WERI-Rb-1 (cell line): ENCODE measurements at regions not wholly inside any gene's neighbourhood (a gene's known extent, or its start where the extent isn't known, plus 50 kb on each side); places are given as distances from the start of the nearest gene placed in this dataset.
"Not testable (repeated sequence)": the region's sequence is repeated elsewhere in the genome, so short reads cannot be mapped to it uniquely, and the experiment has no call there.

ENCODE experiments used
- DNase-seq: peaks from one replicate; pipeline ENCODE4 v3.0.0-alpha.2; 2020
- H3K27ac ChIP-seq: fragments of 250-450 bp; sonication (Bioruptor Pico); 2 replicates; pipeline ENCODE4 v1.5.1; 2020; ENCODE audit warnings: mild to moderate bottlenecking, moderate library complexity
- H3K27me3 ChIP-seq: fragments of 250-450 bp; sonication (Bioruptor Pico); 2 replicates; pipeline ENCODE4 v1.5.1; 2021; ENCODE audit warnings: mild to moderate bottlenecking, low read depth, moderate library complexity; ENCODE audit not compliant: insufficient read depth, severe bottlenecking
- H3K36me3 ChIP-seq: fragments of 250-450 bp; sonication (Bioruptor Pico); 2 replicates; pipeline ENCODE4 v1.5.1; 2020; ENCODE audit warnings: mild to moderate bottlenecking, moderate library complexity
- H3K4me3 ChIP-seq: 2 replicates; pipeline ENCODE4 v1.5.1; 2011; ENCODE audit warnings: low read depth, mild to moderate bottlenecking, control low read depth, low read length
- H3K9me3 ChIP-seq: fragments of 250-450 bp; sonication (Bioruptor Pico); 2 replicates; pipeline ENCODE4 v1.5.1; 2021; ENCODE audit warnings: mild to moderate bottlenecking, moderate library complexity; ENCODE audit not compliant: severe bottlenecking
- TF ChIP-seq, protein P1 (sequence below): IDR thresholded peaks from 2 replicates; pipeline ENCODE4 v1.5.1; 2011; ENCODE audit warnings: low read depth, mild to moderate bottlenecking, control low read depth, inconsistent platforms, low read length

DNA sequence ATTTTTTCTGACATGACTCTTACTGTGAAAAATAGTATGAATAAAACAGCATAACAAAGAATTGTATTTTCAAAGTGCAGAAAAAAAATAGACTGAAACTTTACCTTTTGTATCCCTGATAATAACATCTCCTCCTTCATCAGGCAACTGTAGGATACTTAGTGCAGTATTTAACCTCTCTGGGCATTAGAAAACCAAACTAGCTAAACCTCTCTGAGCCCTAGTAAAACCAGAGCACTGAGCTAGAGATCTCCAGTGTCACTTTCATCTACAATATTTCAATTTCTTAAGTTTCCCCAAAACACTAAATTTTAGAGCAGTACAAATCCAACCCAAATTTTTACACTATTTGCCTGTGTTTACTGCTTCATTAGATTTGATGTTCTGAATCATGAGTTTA lies 594.0 kb upstream of the LINC00305 start:
- Histone ChIP-seq H3K27me3 (no peaks in the 10 kb centered on the region), H3K36me3 (no peaks in the 10 kb centered on the region), H3K27ac (no peak overlapping the region), H3K9me3 (no peaks in the 10 kb centered on the region), H3K4me3 (no peak overlapping the region)
- DNase-seq: no peak
- TF ChIP-seq, protein P1, sequence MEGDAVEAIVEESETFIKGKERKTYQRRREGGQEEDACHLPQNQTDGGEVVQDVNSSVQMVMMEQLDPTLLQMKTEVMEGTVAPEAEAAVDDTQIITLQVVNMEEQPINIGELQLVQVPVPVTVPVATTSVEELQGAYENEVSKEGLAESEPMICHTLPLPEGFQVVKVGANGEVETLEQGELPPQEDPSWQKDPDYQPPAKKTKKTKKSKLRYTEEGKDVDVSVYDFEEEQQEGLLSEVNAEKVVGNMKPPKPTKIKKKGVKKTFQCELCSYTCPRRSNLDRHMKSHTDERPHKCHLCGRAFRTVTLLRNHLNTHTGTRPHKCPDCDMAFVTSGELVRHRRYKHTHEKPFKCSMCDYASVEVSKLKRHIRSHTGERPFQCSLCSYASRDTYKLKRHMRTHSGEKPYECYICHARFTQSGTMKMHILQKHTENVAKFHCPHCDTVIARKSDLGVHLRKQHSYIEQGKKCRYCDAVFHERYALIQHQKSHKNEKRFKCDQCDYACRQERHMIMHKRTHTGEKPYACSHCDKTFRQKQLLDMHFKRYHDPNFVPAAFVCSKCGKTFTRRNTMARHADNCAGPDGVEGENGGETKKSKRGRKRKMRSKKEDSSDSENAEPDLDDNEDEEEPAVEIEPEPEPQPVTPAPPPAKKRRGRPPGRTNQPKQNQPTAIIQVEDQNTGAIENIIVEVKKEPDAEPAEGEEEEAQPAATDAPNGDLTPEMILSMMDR: no peak

DNA sequence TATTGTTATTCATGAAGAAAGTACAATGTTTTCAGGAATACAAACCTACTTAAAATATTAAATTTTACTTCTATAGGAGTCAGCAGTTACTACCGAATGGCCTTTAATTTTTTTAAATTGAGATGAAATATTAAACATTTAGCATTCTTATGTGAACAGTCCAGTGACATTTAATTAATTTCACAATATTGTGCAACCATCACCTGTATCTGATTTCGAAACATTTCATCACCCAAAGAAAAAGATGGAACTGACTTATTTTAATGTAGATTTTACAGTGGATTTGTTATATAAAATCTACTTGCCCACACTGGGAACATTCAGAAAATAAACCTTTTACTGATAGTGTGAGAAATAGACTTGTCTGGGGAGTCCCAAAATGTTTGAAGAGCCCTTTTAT lies 585.2 kb upstream of the LINC00305 start:
- DNase-seq: no peak
- no peak overlapping the region for H3K4me3 ChIP-seq
- no peaks in the 10 kb centered on the region for H3K36me3 ChIP-seq
- no peaks in the 10 kb centered on the region for H3K9me3 ChIP-seq
- TF ChIP-seq, protein P1: no peak
- no peaks in the 10 kb centered on the region for H3K27me3 ChIP-seq
- H3K27ac ChIP-seq: no peak overlapping the region

DNA sequence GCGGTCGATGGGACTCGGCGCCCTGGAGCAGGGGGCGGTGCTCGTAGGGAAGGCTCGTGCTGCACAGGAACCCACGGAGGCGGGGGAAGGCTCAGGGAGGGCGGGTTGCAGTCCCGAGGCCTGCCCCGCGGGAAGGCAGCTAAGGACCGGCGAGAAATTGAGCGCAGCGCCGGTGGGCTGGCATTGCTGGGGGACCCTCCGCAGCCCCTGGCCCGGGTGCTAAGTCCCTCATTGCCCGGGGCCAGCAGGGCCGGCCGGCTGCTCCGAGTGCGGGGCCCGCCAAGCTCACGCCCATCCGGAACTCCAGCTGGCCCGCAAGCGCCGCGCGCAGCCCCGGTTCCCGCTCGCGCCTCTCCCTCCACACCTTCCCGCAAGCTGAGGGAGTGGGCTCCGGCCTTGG lies 576.8 kb upstream of the LINC00305 start:
- H3K27ac ChIP-seq, H3K4me3 ChIP-seq, H3K36me3 ChIP-seq, H3K9me3 ChIP-seq, DNase-seq, H3K27me3 ChIP-seq: not testable (repeated sequence)

DNA sequence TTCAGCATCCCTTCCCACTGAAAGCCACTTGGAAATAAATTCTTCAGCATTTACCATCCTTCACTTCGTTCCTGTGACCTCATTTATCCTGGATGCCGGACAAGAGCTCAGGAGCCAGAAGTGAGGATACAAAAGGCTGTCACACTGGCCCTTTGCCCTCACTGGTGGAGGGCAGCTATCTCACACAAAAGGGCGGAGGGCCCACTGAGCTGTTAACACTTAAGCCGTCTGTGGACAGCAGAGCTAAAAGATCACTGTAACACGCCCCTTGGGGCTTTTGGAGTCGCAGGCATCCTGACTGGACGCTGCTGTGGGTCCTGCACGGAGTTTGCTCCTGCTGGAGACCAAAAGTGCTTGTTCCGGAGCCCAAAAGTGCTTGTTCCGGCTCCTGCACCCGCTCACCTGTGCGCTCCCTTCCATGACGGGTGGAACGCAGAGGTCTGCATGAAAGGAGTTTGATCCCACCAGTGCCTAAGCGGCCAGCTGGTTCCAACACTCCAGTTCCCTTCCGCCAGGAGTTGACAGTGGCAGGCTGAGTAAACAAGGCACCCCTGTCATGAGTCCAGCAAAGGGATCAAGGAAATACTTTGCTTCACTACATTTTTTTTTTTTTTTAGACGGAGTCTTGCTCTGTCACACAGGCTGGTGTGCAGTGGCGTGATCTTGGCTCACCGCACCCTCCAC lies 572.0 kb upstream of the LINC00305 start:
- Histone ChIP-seq H3K27ac (no peak overlapping the region), H3K9me3 (no peaks in the 10 kb centered on the region), H3K27me3 (no peaks in the 10 kb centered on the region), H3K36me3 (no peaks in the 10 kb centered on the region), H3K4me3 (no peak overlapping the region)
- TF ChIP-seq, protein P1: no peak
- no peak for DNase-seq

DNA sequence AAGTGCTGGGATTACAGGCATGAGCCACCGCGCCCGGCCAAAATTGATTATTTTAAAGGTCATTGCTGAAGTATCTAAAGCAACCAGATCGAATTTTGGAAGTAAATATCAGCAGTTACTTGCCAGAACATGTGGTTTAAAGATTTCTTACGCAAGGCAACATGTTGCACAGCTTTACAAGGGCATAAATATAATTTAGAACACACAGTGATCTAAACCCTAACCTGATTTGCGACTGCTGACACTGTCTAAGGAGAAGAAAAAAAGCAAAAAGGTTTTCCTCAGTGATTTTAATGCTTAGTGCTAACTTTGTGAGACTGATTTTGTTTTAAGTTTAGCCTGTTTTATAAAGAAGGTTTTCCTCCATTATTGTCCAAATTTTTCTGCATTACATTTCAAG lies 569.9 kb upstream of the LINC00305 start:
- H3K4me3 ChIP-seq: no peak overlapping the region
- TF ChIP-seq, protein P1: no peak
- H3K27me3 ChIP-seq: no peaks in the 10 kb centered on the region
- no peak for DNase-seq
- no peak overlapping the region for H3K27ac ChIP-seq
- H3K36me3 ChIP-seq: no peaks in the 10 kb centered on the region
- no peaks in the 10 kb centered on the region for H3K9me3 ChIP-seq

DNA sequence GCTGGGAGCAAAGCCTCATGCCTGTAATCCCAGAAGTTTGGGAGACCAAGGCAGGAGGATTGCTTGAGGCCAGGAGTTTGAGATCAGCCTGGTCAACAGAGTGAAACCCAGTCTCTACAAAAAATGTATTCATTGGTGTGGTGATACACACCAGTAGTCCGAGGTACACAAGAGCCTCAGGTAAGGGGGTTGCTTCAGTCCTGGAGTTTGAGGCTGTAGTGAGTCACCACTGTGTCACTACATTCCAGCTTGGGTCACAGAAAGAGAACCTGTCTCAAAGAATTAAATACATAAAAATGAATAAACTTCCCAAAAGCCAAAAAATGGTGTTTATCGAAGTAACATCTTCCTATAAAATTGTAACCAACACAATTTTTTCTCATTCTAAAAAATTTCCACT lies 568.1 kb upstream of the LINC00305 start:
- no peaks in the 10 kb centered on the region for H3K36me3 ChIP-seq
- no peaks in the 10 kb centered on the region for H3K9me3 ChIP-seq
- no peak overlapping the region for H3K27ac ChIP-seq
- H3K4me3 ChIP-seq: no peak overlapping the region
- TF ChIP-seq, protein P1: no peak
- no peaks in the 10 kb centered on the region for H3K27me3 ChIP-seq
- DNase-seq: no peak
